ENCODE measurements at regions not wholly inside any gene's neighbourhood (a gene's known extent, or its start where the extent isn't known, plus 50 kb on each side); places are given as distances from the start of the nearest gene placed in this dataset.

GRCh38 chr18:37987901-37988300 lies 422.3 kb upstream of the CELF4 start:
- no peaks in the 10 kb centered on the region for H3K79me1 ChIP-seq (replicated peaks; ENCODE audit: low read length, poor library complexity, severe bottlenecking)
- H2BK120ac ChIP-seq (ENCODE audit: low read depth, low read length): no peak overlapping the region
- H3K36me3 ChIP-seq (ENCODE audit: control insufficient read depth in 1 of 2, insufficient read depth in 2 of 2, low read depth in 1 of 2, low read length in 2 of 2): no peaks in the 10 kb centered on the region
- no peak overlapping the region for H4K91ac ChIP-seq (ENCODE audit: low read length)
- 92% methylated on average over 5 of the region's 5 CpGs for WGBS
- no peak overlapping the region for H3K27ac ChIP-seq (ENCODE audit: low read length, poor library complexity, severe bottlenecking)
- no peaks in the 10 kb centered on the region for H3K4me1 ChIP-seq (ENCODE audit: control insufficient read depth, insufficient read depth, low read depth, low read length)
- no peak overlapping the region for H3K4ac ChIP-seq (ENCODE audit: low read depth in 1 of 2, low read length in 2 of 2)
- H3K4me3 ChIP-seq (ENCODE audit: insufficient read depth in 1 of 2, low read depth in 1 of 2, low read length in 2 of 2): no peak overlapping the region
- H2BK15ac ChIP-seq (ENCODE audit: low read depth, poor library complexity, severe bottlenecking): no peak overlapping the region
- H3K14ac ChIP-seq (ENCODE audit: low read length in 2 of 2): no peak overlapping the region
- H3K4me2 ChIP-seq (ENCODE audit: low read length, poor library complexity, severe bottlenecking): no peak overlapping the region
- no peak overlapping the region for H2AK5ac ChIP-seq (ENCODE audit: low read length, severe bottlenecking)
- no peaks in the 10 kb centered on the region for H3K27me3 ChIP-seq (ENCODE audit: control insufficient read depth in 1 of 2, insufficient read depth in 1 of 2, low read length in 2 of 2)
- no peak overlapping the region for H2BK5ac ChIP-seq (ENCODE audit: low read depth, low read length, poor library complexity, severe bottlenecking)
- H2BK12ac ChIP-seq (ENCODE audit: low read length in 2 of 2): no peak overlapping the region
- no peak overlapping the region for H4K8ac ChIP-seq (ENCODE audit: low read length)
- H3K18ac ChIP-seq (ENCODE audit: low read depth in 1 of 2, low read length in 2 of 2): no peak overlapping the region
- H3K9ac ChIP-seq (ENCODE audit: low read length): no peak overlapping the region
- no peak overlapping the region for H3K23ac ChIP-seq (ENCODE audit: low read length in 2 of 2)
- no peaks in the 10 kb centered on the region for H3K9me3 ChIP-seq (ENCODE audit: control insufficient read depth, low read length)
- DNase-seq: no peak
- no peak overlapping the region for H2AFZ ChIP-seq (ENCODE audit: low read depth, low read length)

DNA sequence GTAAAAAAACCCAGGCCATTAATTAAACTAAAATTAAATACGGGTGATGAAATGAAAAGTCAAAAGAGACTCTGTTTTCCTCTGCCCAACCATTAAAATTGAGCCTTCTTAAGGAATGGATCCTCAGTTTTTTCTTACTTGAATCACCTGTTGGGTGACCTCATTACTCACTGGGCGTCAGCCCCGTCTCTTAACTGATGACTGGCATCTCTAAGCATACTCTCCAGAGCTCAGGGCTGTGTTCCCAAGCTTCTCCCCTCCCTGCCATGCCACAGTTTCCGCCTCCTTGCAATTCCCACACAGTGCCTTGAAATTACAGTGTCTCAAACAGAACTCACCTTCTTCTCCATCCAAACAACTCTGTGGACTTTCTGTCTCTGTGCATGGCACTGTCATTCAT lies 421.1 kb upstream of the CELF4 start:
- Histone ChIP-seq H3K27me3 (ENCODE audit: control insufficient read depth in 1 of 2, insufficient read depth in 1 of 2, low read length in 2 of 2) (no peaks in the 10 kb centered on the region), H2BK15ac (ENCODE audit: low read depth, poor library complexity, severe bottlenecking) (no peak overlapping the region), H3K9me3 (ENCODE audit: control insufficient read depth, low read length) (no peaks in the 10 kb centered on the region), H3K79me1 (replicated peaks; ENCODE audit: low read length, poor library complexity, severe bottlenecking) (no peaks in the 10 kb centered on the region), H3K14ac (ENCODE audit: low read length in 2 of 2) (no peak overlapping the region), H3K36me3 (ENCODE audit: control insufficient read depth in 1 of 2, insufficient read depth in 2 of 2, low read depth in 1 of 2, low read length in 2 of 2) (no peaks in the 10 kb centered on the region), H2AFZ (ENCODE audit: low read depth, low read length) (no peak overlapping the region), H2BK120ac (ENCODE audit: low read depth, low read length) (no peak overlapping the region), H3K27ac (ENCODE audit: low read length, poor library complexity, severe bottlenecking) (no peak overlapping the region), H3K9ac (ENCODE audit: low read length) (no peak overlapping the region), H3K4me3 (ENCODE audit: insufficient read depth in 1 of 2, low read depth in 1 of 2, low read length in 2 of 2) (no peak overlapping the region), H4K91ac (ENCODE audit: low read length) (no peak overlapping the region), H3K23ac (ENCODE audit: low read length in 2 of 2) (no peak overlapping the region), H3K4me2 (ENCODE audit: low read length, poor library complexity, severe bottlenecking) (no peak overlapping the region), H3K4me1 (ENCODE audit: control insufficient read depth, insufficient read depth, low read depth, low read length) (no peaks in the 10 kb centered on the region), H2BK12ac (ENCODE audit: low read length in 2 of 2) (no peak overlapping the region), H4K8ac (ENCODE audit: low read length) (no peak overlapping the region), H3K18ac (ENCODE audit: low read depth in 1 of 2, low read length in 2 of 2) (no peak overlapping the region), H2BK5ac (ENCODE audit: low read depth, low read length, poor library complexity, severe bottlenecking) (no peak overlapping the region), H3K4ac (ENCODE audit: low read depth in 1 of 2, low read length in 2 of 2) (no peak overlapping the region), H2AK5ac (ENCODE audit: low read length, severe bottlenecking) (no peak overlapping the region)
- 83% methylated on average over 4 of the region's 4 CpGs for WGBS
- DNase-seq: no peak

DNA sequence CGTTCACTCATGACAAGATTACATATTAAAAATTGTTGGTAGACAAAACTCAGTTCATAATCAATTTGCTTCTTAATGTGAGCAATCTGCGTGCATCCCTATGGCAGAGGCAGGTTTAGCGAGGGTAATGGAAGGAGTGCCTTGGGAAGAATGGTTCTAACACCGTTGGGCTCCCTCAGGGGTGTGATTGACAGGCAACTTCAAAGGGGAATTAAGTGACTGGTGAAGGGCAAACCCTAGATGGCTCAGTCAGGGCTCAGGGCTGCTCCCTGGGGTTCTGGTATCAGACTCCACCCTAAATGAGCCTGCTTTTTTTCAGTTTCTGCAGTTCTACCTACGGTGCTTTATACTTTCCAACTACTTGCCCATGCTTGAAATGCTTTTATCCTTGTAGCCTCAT lies 419.5 kb upstream of the CELF4 start:
- Histone ChIP-seq H3K14ac (ENCODE audit: low read length in 2 of 2) (no peak overlapping the region), H2BK12ac (ENCODE audit: low read length in 2 of 2) (no peak overlapping the region), H3K27ac (ENCODE audit: low read length, poor library complexity, severe bottlenecking) (no peak overlapping the region), H2BK120ac (ENCODE audit: low read depth, low read length) (no peak overlapping the region), H3K9me3 (ENCODE audit: control insufficient read depth, low read length) (no peaks in the 10 kb centered on the region), H2BK5ac (ENCODE audit: low read depth, low read length, poor library complexity, severe bottlenecking) (no peak overlapping the region), H3K9ac (ENCODE audit: low read length) (no peak overlapping the region), H3K4me1 (ENCODE audit: control insufficient read depth, insufficient read depth, low read depth, low read length) (no peaks in the 10 kb centered on the region), H2AFZ (ENCODE audit: low read depth, low read length) (no peak overlapping the region), H3K4ac (ENCODE audit: low read depth in 1 of 2, low read length in 2 of 2) (no peak overlapping the region), H3K4me3 (ENCODE audit: insufficient read depth in 1 of 2, low read depth in 1 of 2, low read length in 2 of 2) (no peak overlapping the region), H2BK15ac (ENCODE audit: low read depth, poor library complexity, severe bottlenecking) (no peak overlapping the region), H3K27me3 (ENCODE audit: control insufficient read depth in 1 of 2, insufficient read depth in 1 of 2, low read length in 2 of 2) (no peaks in the 10 kb centered on the region), H3K23ac (ENCODE audit: low read length in 2 of 2) (no peak overlapping the region), H3K18ac (ENCODE audit: low read depth in 1 of 2, low read length in 2 of 2) (no peak overlapping the region), H4K8ac (ENCODE audit: low read length) (no peak overlapping the region), H4K91ac (ENCODE audit: low read length) (no peak overlapping the region), H3K36me3 (ENCODE audit: control insufficient read depth in 1 of 2, insufficient read depth in 2 of 2, low read depth in 1 of 2, low read length in 2 of 2) (no peaks in the 10 kb centered on the region), H3K4me2 (ENCODE audit: low read length, poor library complexity, severe bottlenecking) (no peak overlapping the region), H2AK5ac (ENCODE audit: low read length, severe bottlenecking) (no peak overlapping the region), H3K79me1 (replicated peaks; ENCODE audit: low read length, poor library complexity, severe bottlenecking) (no peaks in the 10 kb centered on the region)
- WGBS: 32% methylated on average over 4 of the region's 5 CpGs
- no peak for DNase-seq

DNA sequence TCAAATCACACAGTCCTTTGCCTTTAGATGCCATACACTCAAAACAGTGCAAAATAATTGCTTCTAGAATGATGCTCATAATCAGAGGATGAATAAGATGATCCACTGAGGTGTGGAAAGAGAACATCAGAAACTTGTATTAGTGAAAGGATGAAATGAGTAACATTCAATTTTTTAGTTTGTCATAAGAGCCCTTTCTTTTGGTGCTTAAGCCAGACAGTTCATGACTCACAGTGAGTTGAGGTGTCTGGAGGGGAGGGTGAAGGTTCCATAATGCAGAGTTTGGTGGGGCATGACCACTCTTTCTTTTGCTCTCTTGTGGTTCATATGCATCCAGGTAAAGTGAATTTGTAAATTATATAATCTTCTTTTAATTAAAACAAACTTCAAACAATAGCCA lies 415.0 kb upstream of the CELF4 start:
- H3K27me3 ChIP-seq (ENCODE audit: control insufficient read depth in 1 of 2, insufficient read depth in 1 of 2, low read length in 2 of 2): no peaks in the 10 kb centered on the region
- H3K4me2 ChIP-seq (ENCODE audit: low read length, poor library complexity, severe bottlenecking): no peak overlapping the region
- H3K4me1 ChIP-seq (ENCODE audit: control insufficient read depth, insufficient read depth, low read depth, low read length): no peaks in the 10 kb centered on the region
- no peak overlapping the region for H4K8ac ChIP-seq (ENCODE audit: low read length)
- no peak overlapping the region for H2BK120ac ChIP-seq (ENCODE audit: low read depth, low read length)
- no peak overlapping the region for H3K14ac ChIP-seq (ENCODE audit: low read length in 2 of 2)
- no peak overlapping the region for H2AFZ ChIP-seq (ENCODE audit: low read depth, low read length)
- no peak overlapping the region for H2BK5ac ChIP-seq (ENCODE audit: low read depth, low read length, poor library complexity, severe bottlenecking)
- H3K79me1 ChIP-seq (replicated peaks; ENCODE audit: low read length, poor library complexity, severe bottlenecking): no peaks in the 10 kb centered on the region
- H2AK5ac ChIP-seq (ENCODE audit: low read length, severe bottlenecking): no peak overlapping the region
- H3K27ac ChIP-seq (ENCODE audit: low read length, poor library complexity, severe bottlenecking): no peak overlapping the region
- no peak overlapping the region for H2BK15ac ChIP-seq (ENCODE audit: low read depth, poor library complexity, severe bottlenecking)
- no peak overlapping the region for H3K9ac ChIP-seq (ENCODE audit: low read length)
- H3K18ac ChIP-seq (ENCODE audit: low read depth in 1 of 2, low read length in 2 of 2): no peak overlapping the region
- H3K36me3 ChIP-seq (ENCODE audit: control insufficient read depth in 1 of 2, insufficient read depth in 2 of 2, low read depth in 1 of 2, low read length in 2 of 2): no peaks in the 10 kb centered on the region
- H3K9me3 ChIP-seq (ENCODE audit: control insufficient read depth, low read length): no peaks in the 10 kb centered on the region
- H3K4ac ChIP-seq (ENCODE audit: low read depth in 1 of 2, low read length in 2 of 2): no peak overlapping the region
- no peak for DNase-seq
- no peak overlapping the region for H3K4me3 ChIP-seq (ENCODE audit: insufficient read depth in 1 of 2, low read depth in 1 of 2, low read length in 2 of 2)
- no peak overlapping the region for H4K91ac ChIP-seq (ENCODE audit: low read length)
- no peak overlapping the region for H2BK12ac ChIP-seq (ENCODE audit: low read length in 2 of 2)
- no peak overlapping the region for H3K23ac ChIP-seq (ENCODE audit: low read length in 2 of 2)
